Ramos (cell line): ENCODE measurements at regions not wholly inside any gene's neighbourhood (a gene's known extent, or its start where the extent isn't known, plus 50 kb on each side); places are given as distances from the start of the nearest gene placed in this dataset.
"Not testable (repeated sequence)": the region's sequence is repeated elsewhere in the genome, so short reads cannot be mapped to it uniquely, and the experiment has no call there.

Source experiments
- in situ Hi-C: fragments of 300-500 bp; cut with MboI; formaldehyde crosslinking; loops from one replicate; pipeline ENCODE4 v1.14.3; 2022; ENCODE audit warnings: low sequenced_read_pairs; ENCODE audit not compliant: unreplicated experiment

GRCh38 chr5:136754216-136754615 lies 388.9 kb upstream of the TRPC7 start:
- in situ Hi-C loops: loop anchor here (25.0 kb wide), 1 partner anchor 517 kb away; no protein-coding TSS in a partner anchor

- in situ Hi-C loops: loop anchor here (25.0 kb wide), 1 partner anchor 513 kb away; no protein-coding TSS in a partner anchor
These were observed 385.0 kb upstream of the TRPC7 start for GRCh38 chr5:136750224-136750862.

GRCh38 chr5:136749016-136749415 lies 383.7 kb upstream of the TRPC7 start:
- in situ Hi-C loops: no loop called here

- in situ Hi-C loops: no loop called here
These were observed 377.7 kb upstream of the TRPC7 start for GRCh38 chr5:136743052-136743451.

- in situ Hi-C loops: no loop called here
These were observed 374.9 kb upstream of the TRPC7 start for GRCh38 chr5:136740228-136740627.

- in situ Hi-C loops: not testable (repeated sequence)
These were observed 373.9 kb upstream of the TRPC7 start for GRCh38 chr5:136739271-136739670.

GRCh38 chr5:136738829-136739228 lies 373.5 kb upstream of the TRPC7 start:
- in situ Hi-C loops: no loop called here

GRCh38 chr5:136736021-136736420 lies 370.7 kb upstream of the TRPC7 start:
- in situ Hi-C loops: no loop called here

GRCh38 chr5:136735611-136736010 lies 370.3 kb upstream of the TRPC7 start:
- in situ Hi-C loops: not testable (repeated sequence)

- in situ Hi-C loops: no loop called here
These were observed 369.3 kb upstream of the TRPC7 start for GRCh38 chr5:136734628-136735027.

GRCh38 chr5:136732751-136733150 lies 367.4 kb upstream of the TRPC7 start:
- in situ Hi-C loops: no loop called here

- in situ Hi-C loops: no loop called here
These were observed 366.0 kb upstream of the TRPC7 start for GRCh38 chr5:136731241-136731900.

- in situ Hi-C loops: no loop called here
These were observed 365.1 kb upstream of the TRPC7 start for GRCh38 chr5:136730426-136730825.

- in situ Hi-C loops: no loop called here
These were observed 364.6 kb upstream of the TRPC7 start for GRCh38 chr5:136729901-136730355.

- in situ Hi-C loops: no loop called here
These were observed 361.2 kb upstream of the TRPC7 start for GRCh38 chr5:136726506-136726905.

- in situ Hi-C loops: no loop called here
These were observed 358.8 kb upstream of the TRPC7 start for GRCh38 chr5:136724161-136724560.

GRCh38 chr5:136722581-136722980 lies 357.2 kb upstream of the TRPC7 start:
- in situ Hi-C loops: no loop called here

GRCh38 chr5:136722086-136722485 lies 356.7 kb upstream of the TRPC7 start:
- in situ Hi-C loops: no loop called here

GRCh38 chr5:136720674-136721073 lies 355.3 kb upstream of the TRPC7 start:
- in situ Hi-C loops: no loop called here

- in situ Hi-C loops: no loop called here
These were observed 352.6 kb upstream of the TRPC7 start for GRCh38 chr5:136717917-136718316.

GRCh38 chr5:136714286-136714685 lies 348.9 kb upstream of the TRPC7 start:
- in situ Hi-C loops: no loop called here

- in situ Hi-C loops: no loop called here
These were observed 347.3 kb upstream of the TRPC7 start for GRCh38 chr5:136712628-136713027.
